Smooth muscle cell (in vitro differentiated cells): ENCODE measurements at regions not wholly inside any gene's neighbourhood (a gene's known extent, or its start where the extent isn't known, plus 50 kb on each side); places are given as distances from the start of the nearest gene placed in this dataset.

Experiments used
- DNase-seq: peaks from one replicate; lab custom pipeline; 2025; ENCODE audit not compliant: unreplicated experiment; lab: John Stamatoyannopoulos, UW
- H2AFZ ChIP-seq: fragments of 200-600 bp; sonication (generic); 2 replicates; pipeline ENCODE4 v1.6.0; 2016; ENCODE audit warnings: antibody characterized with exemption, low read depth, mild to moderate bottlenecking
- H3F3A ChIP-seq: fragments of 200-600 bp; sonication (generic); 2 replicates; pipeline ENCODE4 v1.6.0; 2017; ENCODE audit warnings: antibody characterized with exemption, low read depth
- H3K27ac ChIP-seq: fragments of 200-600 bp; sonication (generic); 2 replicates; pipeline ENCODE4 v1.5.1; 2016; ENCODE audit warnings: low read depth, mild to moderate bottlenecking
- H3K27me3 ChIP-seq: fragments of 200-600 bp; sonication (generic); 2 replicates; pipeline ENCODE4 v1.6.1; 2016; ENCODE audit warnings: low read depth, mild to moderate bottlenecking
- H3K36me3 ChIP-seq: fragments of 200-600 bp; sonication (generic); 2 replicates; pipeline ENCODE4 v1.5.1; 2016; ENCODE audit warnings: low read depth
- H3K4me1 ChIP-seq: fragments of 200-600 bp; sonication (generic); 2 replicates; pipeline ENCODE4 v1.5.1; 2016; ENCODE audit warnings: low read depth
- H3K4me2 ChIP-seq: fragments of 200-600 bp; sonication (generic); 2 replicates; pipeline ENCODE4 v1.6.0; 2016; ENCODE audit warnings: mild to moderate bottlenecking
- H3K4me3 ChIP-seq: fragments of 200-600 bp; sonication (generic); 2 replicates; pipeline ENCODE4 v1.5.1; 2016; ENCODE audit warnings: mild to moderate bottlenecking
- H3K79me2 ChIP-seq: fragments of 200-600 bp; sonication (generic); 2 replicates; pipeline ENCODE4 v1.6.0; 2016; ENCODE audit warnings: low read depth, mild to moderate bottlenecking
- H3K9ac ChIP-seq: fragments of 200-600 bp; sonication (generic); 2 replicates; pipeline ENCODE4 v1.6.0; 2016; ENCODE audit warnings: low read depth
- H3K9me3 ChIP-seq: fragments of 200-600 bp; sonication (generic); replicated peaks from 2 replicates; pipeline ENCODE4 v1.5.1; 2016; ENCODE audit warnings: low read depth
- H4K20me1 ChIP-seq: fragments of 200-600 bp; sonication (generic); 2 replicates; pipeline ENCODE4 v1.6.0; 2016; ENCODE audit warnings: low read depth
- CTCF ChIP-seq: fragments of 200-600 bp; sonication (generic); IDR thresholded peaks from 2 replicates; pipeline ENCODE4 v1.5.1; 2017; ENCODE audit warnings: borderline replicate concordance, mild to moderate bottlenecking, antibody characterized with exemption; ENCODE audit not compliant: insufficient read depth, poor library complexity, severe bottlenecking
- WGBS: methylation state at CpG from one replicate; pipeline ENCODE4 v1.1.7; 2016; ENCODE audit warnings: low lambda C conversion rate; 5-methylcytosine and 5-hydroxymethylcytosine counted together

GRCh38 chr5:119864286-119864685, 234.9 kb downstream of the FAM170A start:
- no peaks in the 10 kb centered on the region for H4K20me1 ChIP-seq
- no peak overlapping the region for H3K27ac ChIP-seq
- H3K9ac ChIP-seq, result no peak overlapping the region
- H2AFZ ChIP-seq, result no peak overlapping the region
- H3K9me3 ChIP-seq, result no peaks in the 10 kb centered on the region
- no peak for TF ChIP-seq CTCF
- H3K4me3 ChIP-seq, result no peak overlapping the region
- no peaks in the 10 kb centered on the region for H3K79me2 ChIP-seq
- H3K4me1 ChIP-seq, result no peaks in the 10 kb centered on the region
- DNase-seq, result no peak
- no peaks in the 10 kb centered on the region for H3K27me3 ChIP-seq
- no peaks in the 10 kb centered on the region for H3K36me3 ChIP-seq
- H3K4me2 ChIP-seq, result no peak overlapping the region
- no peaks in the 10 kb centered on the region for H3F3A ChIP-seq

- Histone ChIP-seq H3K9ac (no peak overlapping the region), H3K9me3 (no peaks in the 10 kb centered on the region), H3F3A (no peaks in the 10 kb centered on the region), H3K4me1 (peaks cover 7% of the 10 kb centered on the region), H3K36me3 (no peaks in the 10 kb centered on the region), H3K27ac (no peak overlapping the region), H3K27me3 (no peaks in the 10 kb centered on the region), H3K79me2 (no peaks in the 10 kb centered on the region), H2AFZ (no peak overlapping the region), H4K20me1 (no peaks in the 10 kb centered on the region), H3K4me3 (no peak overlapping the region), H3K4me2 (no peak overlapping the region)
- DNase-seq, result no peak
- no peak for TF ChIP-seq CTCF
- WGBS, result 71% methylated on average over 5 of the region's 5 CpGs
These were observed 244.3 kb downstream of the FAM170A start for GRCh38 chr5:119873611-119874010.

GRCh38 chr5:119876522-119876921, 247.2 kb downstream of the FAM170A start:
- TF ChIP-seq CTCF, result no peak
- no peak for DNase-seq
- peaks cover 7% of the 10 kb centered on the region for H3K4me1 ChIP-seq
- no peak overlapping the region for H3K9ac ChIP-seq
- no peaks in the 10 kb centered on the region for H3K9me3 ChIP-seq
- peak overlapping the region; percentile 54 for H3K27ac ChIP-seq
- no peaks in the 10 kb centered on the region for H4K20me1 ChIP-seq
- no peaks in the 10 kb centered on the region for H3K27me3 ChIP-seq
- H3K36me3 ChIP-seq, result no peaks in the 10 kb centered on the region
- H3K79me2 ChIP-seq, result no peaks in the 10 kb centered on the region
- H3K4me3 ChIP-seq, result no peak overlapping the region
- H2AFZ ChIP-seq, result peak overlapping the region; percentile 85
- H3K4me2 ChIP-seq, result peak overlapping the region; percentile 58
- no peaks in the 10 kb centered on the region for H3F3A ChIP-seq

GRCh38 chr5:119878712-119879111, 249.4 kb downstream of the FAM170A start:
- Histone ChIP-seq H3K9me3 (no peaks in the 10 kb centered on the region), H3K27me3 (no peaks in the 10 kb centered on the region), H3K36me3 (no peaks in the 10 kb centered on the region), H3K9ac (no peak overlapping the region), H3K27ac (no peak overlapping the region), H3K79me2 (no peaks in the 10 kb centered on the region), H2AFZ (no peak overlapping the region), H4K20me1 (no peaks in the 10 kb centered on the region), H3K4me2 (no peak overlapping the region), H3K4me1 (peaks cover 7% of the 10 kb centered on the region), H3K4me3 (no peak overlapping the region), H3F3A (no peaks in the 10 kb centered on the region)
- TF ChIP-seq CTCF, result no peak
- DNase-seq, result no peak
- 75% methylated on average over 2 of the region's 2 CpGs for WGBS
